HUES64 (cell line): ENCODE measurements at regions not wholly inside any gene's neighbourhood (a gene's known extent, or its start where the extent isn't known, plus 50 kb on each side); places are given as distances from the start of the nearest gene placed in this dataset.
"Not testable (repeated sequence)": the region's sequence is repeated elsewhere in the genome, so short reads cannot be mapped to it uniquely, and the experiment has no call there.

ENCODE experiments used
- H3K27ac ChIP-seq: 2 replicates; pipeline ENCODE4 v1.7.0; 2013; ENCODE audit warnings: low read depth, low read length, inconsistent platforms
- H3K27me3 ChIP-seq: 2 replicates; pipeline ENCODE4 v1.6.1; 2013; ENCODE audit warnings: mild to moderate bottlenecking, low read length; ENCODE audit not compliant: insufficient read depth
- H3K36me3 ChIP-seq: 2 replicates; pipeline ENCODE4 v1.6.1; 2013; ENCODE audit warnings: mild to moderate bottlenecking, low read length; ENCODE audit not compliant: insufficient read depth
- H3K4me1 ChIP-seq: 2 replicates; pipeline ENCODE4 v1.6.1; 2013; ENCODE audit warnings: mild to moderate bottlenecking, low read length, moderate library complexity; ENCODE audit not compliant: insufficient read depth
- H3K4me3 ChIP-seq: 2 replicates; pipeline ENCODE4 v1.5.1; 2013; ENCODE audit warnings: mild to moderate bottlenecking, low read length, moderate library complexity
- H3K9ac ChIP-seq: 2 replicates; pipeline ENCODE4 v1.6.1; 2013; ENCODE audit warnings: mild to moderate bottlenecking, low read depth, low read length
- H3K9me3 ChIP-seq: 2 replicates; pipeline ENCODE4 v1.6.1; 2013; ENCODE audit warnings: low read depth, low read length; ENCODE audit not compliant: insufficient read depth
- WGBS: fragments of 150-250, 120-280 bp; methylation state at CpG from one replicate; pipeline ENCODE4 v1.1.7; 2013; ENCODE audit warnings: missing lambda C conversion rate; 5-methylcytosine and 5-hydroxymethylcytosine counted together

- WGBS: 92% methylated on average over 18 of the region's 18 CpGs
Measured at GRCh38 chrX:121869876-121870477, 822.6 kb downstream of the GLUD2 start.

GRCh38 chrX:121871122-121871521 lies 823.7 kb downstream of the GLUD2 start:
- Histone ChIP-seq H3K4me1 (no peaks in the 10 kb centered on the region), H3K27me3 (no peaks in the 10 kb centered on the region), H3K36me3 (no peaks in the 10 kb centered on the region), H3K4me3 (no peak overlapping the region), H3K9ac (no peak overlapping the region), H3K27ac (no peak overlapping the region), H3K9me3 (no peaks in the 10 kb centered on the region)
- 98% methylated on average over 12 of the region's 12 CpGs for WGBS

More at GRCh38 chrX:121869876-121870477, 822.6 kb downstream of the GLUD2 start:
- no peak overlapping the region for H3K27ac ChIP-seq
- no peak overlapping the region for H3K4me3 ChIP-seq
- H3K4me1 ChIP-seq: no peaks in the 10 kb centered on the region
- no peaks in the 10 kb centered on the region for H3K9me3 ChIP-seq
- H3K36me3 ChIP-seq: no peaks in the 10 kb centered on the region
- no peak overlapping the region for H3K9ac ChIP-seq
- H3K27me3 ChIP-seq: no peaks in the 10 kb centered on the region

GRCh38 chrX:121876305-121876704 lies 828.9 kb downstream of the GLUD2 start:
- H3K4me3 ChIP-seq: no peak overlapping the region
- H3K27me3 ChIP-seq: no peaks in the 10 kb centered on the region
- no peaks in the 10 kb centered on the region for H3K36me3 ChIP-seq
- H3K9me3 ChIP-seq: no peaks in the 10 kb centered on the region
- no peaks in the 10 kb centered on the region for H3K4me1 ChIP-seq
- no peak overlapping the region for H3K27ac ChIP-seq
- H3K9ac ChIP-seq: no peak overlapping the region

GRCh38 chrX:121877337-121877736 lies 829.9 kb downstream of the GLUD2 start:
- H3K4me1 ChIP-seq, H3K9ac ChIP-seq, H3K36me3 ChIP-seq, H3K27me3 ChIP-seq, H3K4me3 ChIP-seq, H3K9me3 ChIP-seq, H3K27ac ChIP-seq: not testable (repeated sequence)
- WGBS: 97% methylated on average over 18 of the region's 18 CpGs

- Histone ChIP-seq H3K27ac (no peak overlapping the region), H3K27me3 (no peaks in the 10 kb centered on the region), H3K4me1 (no peaks in the 10 kb centered on the region), H3K36me3 (no peaks in the 10 kb centered on the region), H3K4me3 (no peak overlapping the region), H3K9ac (no peak overlapping the region), H3K9me3 (no peaks in the 10 kb centered on the region)
- no CpG with 5 or more reads among the region's 2 CpGs for WGBS
Measured at GRCh38 chrX:121886557-121886956, 839.1 kb downstream of the GLUD2 start.

- WGBS: 100% methylated on average over 2 of the region's 3 CpGs
- Histone ChIP-seq H3K9me3 (no peaks in the 10 kb centered on the region), H3K36me3 (no peaks in the 10 kb centered on the region)
Measured at GRCh38 chrX:121894756-121895155, 847.3 kb downstream of the GLUD2 start.

GRCh38 chrX:121902463-121902862 lies 855.1 kb downstream of the GLUD2 start:
- H3K27me3 ChIP-seq: no peaks in the 10 kb centered on the region
- WGBS: no CpG with 5 or more reads among the region's 2 CpGs
- no peaks in the 10 kb centered on the region for H3K36me3 ChIP-seq
- no peaks in the 10 kb centered on the region for H3K4me1 ChIP-seq
- no peak overlapping the region for H3K9ac ChIP-seq
- H3K9me3 ChIP-seq: no peaks in the 10 kb centered on the region
- H3K4me3 ChIP-seq: no peak overlapping the region
- no peak overlapping the region for H3K27ac ChIP-seq

More at GRCh38 chrX:121894756-121895155, 847.3 kb downstream of the GLUD2 start:
- H3K4me3 ChIP-seq: no peak overlapping the region
- no peaks in the 10 kb centered on the region for H3K4me1 ChIP-seq
- no peak overlapping the region for H3K27ac ChIP-seq
- H3K9ac ChIP-seq: no peak overlapping the region
- H3K27me3 ChIP-seq: no peaks in the 10 kb centered on the region

GRCh38 chrX:121903961-121904360 lies 856.6 kb downstream of the GLUD2 start:
- Histone ChIP-seq H3K27ac (no peak overlapping the region), H3K4me1 (no peaks in the 10 kb centered on the region), H3K27me3 (no peaks in the 10 kb centered on the region), H3K9me3 (no peaks in the 10 kb centered on the region), H3K9ac (no peak overlapping the region), H3K4me3 (no peak overlapping the region), H3K36me3 (no peaks in the 10 kb centered on the region)
- WGBS: 77% methylated on average over 7 of the region's 7 CpGs

GRCh38 chrX:121921258-121921657 lies 873.8 kb downstream of the GLUD2 start:
- no peaks in the 10 kb centered on the region for H3K9me3 ChIP-seq
- H3K27me3 ChIP-seq: no peaks in the 10 kb centered on the region
- H3K4me3 ChIP-seq: no peak overlapping the region
- 75% methylated on average over 1 of the region's 2 CpGs for WGBS
- H3K27ac ChIP-seq: no peak overlapping the region
- H3K36me3 ChIP-seq: no peaks in the 10 kb centered on the region
- no peak overlapping the region for H3K9ac ChIP-seq
- no peaks in the 10 kb centered on the region for H3K4me1 ChIP-seq

- Histone ChIP-seq H3K9ac (no peak overlapping the region), H3K4me3 (no peak overlapping the region), H3K27me3 (no peaks in the 10 kb centered on the region), H3K9me3 (no peaks in the 10 kb centered on the region), H3K27ac (no peak overlapping the region), H3K4me1 (no peaks in the 10 kb centered on the region), H3K36me3 (no peaks in the 10 kb centered on the region)
- WGBS: 89% methylated on average over 1 of the region's 2 CpGs
Measured at GRCh38 chrX:121931567-121931966, 884.2 kb downstream of the GLUD2 start.

GRCh38 chrX:121932688-121933087 lies 885.3 kb downstream of the GLUD2 start:
- no peaks in the 10 kb centered on the region for H3K4me1 ChIP-seq
- H3K27ac ChIP-seq: no peak overlapping the region
- no peak overlapping the region for H3K9ac ChIP-seq
- no peaks in the 10 kb centered on the region for H3K9me3 ChIP-seq
- 86% methylated on average over 1 of the region's 2 CpGs for WGBS
- H3K4me3 ChIP-seq: no peak overlapping the region
- H3K27me3 ChIP-seq: no peaks in the 10 kb centered on the region
- H3K36me3 ChIP-seq: no peaks in the 10 kb centered on the region
